HG02642 (cell line): ENCODE measurements at regions not wholly inside any gene's neighbourhood (a gene's known extent, or its start where the extent isn't known, plus 50 kb on each side); places are given as distances from the start of the nearest gene placed in this dataset.

Experiments used
- ATAC-seq: cut with Tn5 transposase; IDR thresholded peaks from one replicate; pipeline ENCODE4 v1.9.1; 2021; ENCODE audit warnings: mild to moderate bottlenecking; ENCODE audit not compliant: unreplicated experiment, poor library complexity

DNA sequence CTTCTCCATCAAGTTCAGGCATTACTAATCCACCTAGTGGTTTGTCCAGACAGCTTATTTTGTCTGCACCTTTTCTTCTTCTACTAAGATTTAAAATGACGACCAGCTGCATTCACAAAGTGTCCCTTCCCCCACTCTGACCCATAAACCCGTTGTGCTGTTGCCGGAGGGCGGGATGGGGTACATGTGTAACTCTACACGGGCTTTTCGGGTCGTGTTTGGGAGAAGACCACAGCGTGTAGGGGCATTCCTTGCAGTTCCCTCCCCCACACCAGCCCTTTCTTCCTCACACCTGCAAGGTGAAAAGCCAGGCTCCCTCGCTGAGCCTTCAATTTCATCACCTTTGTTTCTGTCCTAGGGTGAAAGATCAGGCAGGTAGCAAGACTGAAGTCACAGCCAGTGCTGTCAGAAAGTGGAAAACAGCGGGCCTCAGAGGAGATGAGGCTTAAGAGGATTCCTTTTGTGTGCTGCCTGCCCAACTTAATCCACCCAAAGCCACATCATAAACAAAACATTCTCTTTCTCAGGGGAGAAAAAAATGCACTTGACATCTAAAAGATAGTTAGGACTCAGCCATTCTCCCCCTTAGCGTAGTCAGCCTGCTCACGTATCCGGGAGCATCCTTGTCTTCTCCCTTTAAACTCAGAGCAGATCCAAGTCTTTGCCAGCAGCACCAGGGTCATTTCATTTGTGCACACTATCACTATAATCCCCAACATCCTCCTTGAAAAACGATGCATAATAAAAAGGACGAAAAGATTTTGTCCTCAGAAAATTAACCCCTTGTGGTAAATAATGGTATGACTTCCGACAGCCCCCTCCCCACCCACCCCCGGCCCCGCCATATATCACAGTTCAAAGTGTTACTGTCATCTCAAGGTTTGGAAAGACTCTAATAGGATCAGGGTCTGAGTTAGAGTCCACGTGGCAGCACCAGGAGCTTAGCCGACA lies 599.0 kb downstream of the RAB28 start:
- ATAC-seq = no peak

DNA sequence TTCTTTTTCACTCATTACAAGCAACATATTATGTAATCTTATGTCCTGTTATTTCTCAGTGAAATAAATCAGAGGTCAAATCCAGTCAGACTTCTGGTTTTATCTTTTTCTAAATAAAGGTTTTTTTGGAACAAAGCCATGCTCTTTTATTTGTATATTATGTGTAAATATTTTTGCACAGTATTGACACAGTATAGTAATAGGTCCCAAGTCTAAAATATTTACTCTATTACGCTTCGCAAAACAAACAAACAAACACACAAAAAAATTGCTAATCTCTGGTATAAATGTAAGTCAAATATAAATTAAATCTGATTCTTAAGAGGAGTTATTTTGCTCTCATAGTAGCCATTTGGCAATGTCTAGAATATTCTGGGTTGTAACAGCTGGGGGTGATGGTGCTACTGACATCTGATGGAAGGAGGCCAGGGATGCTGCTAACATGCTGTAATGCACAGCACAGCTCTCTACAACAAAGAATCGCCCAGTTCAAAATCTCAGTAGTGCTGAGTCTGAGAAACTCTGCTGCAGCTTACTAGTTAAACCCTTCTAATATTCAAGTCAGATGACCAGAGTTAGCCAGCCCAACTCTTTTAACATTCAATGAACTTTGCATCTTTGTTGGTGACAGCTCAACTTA lies 602.1 kb downstream of the RAB28 start:
- no peak for ATAC-seq

DNA sequence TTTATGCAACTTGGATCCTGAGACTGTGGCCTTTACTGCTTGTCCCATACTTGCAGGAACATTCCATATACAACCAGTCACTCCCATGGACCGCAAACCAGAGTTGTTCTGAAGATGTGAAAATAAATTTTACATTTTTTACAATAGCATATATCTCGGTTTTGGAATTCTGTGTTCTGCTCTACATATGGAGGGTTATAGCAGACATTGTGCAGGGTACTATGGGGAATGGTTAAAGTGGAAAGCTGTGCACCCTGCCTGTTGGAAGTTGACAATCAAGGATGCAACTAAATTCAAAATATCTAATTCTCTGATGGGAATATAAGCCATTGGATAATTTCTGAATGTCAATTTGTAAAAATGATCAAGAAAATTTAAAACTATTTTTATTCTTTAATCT lies 603.3 kb downstream of the RAB28 start:
- ATAC-seq = no peak

DNA sequence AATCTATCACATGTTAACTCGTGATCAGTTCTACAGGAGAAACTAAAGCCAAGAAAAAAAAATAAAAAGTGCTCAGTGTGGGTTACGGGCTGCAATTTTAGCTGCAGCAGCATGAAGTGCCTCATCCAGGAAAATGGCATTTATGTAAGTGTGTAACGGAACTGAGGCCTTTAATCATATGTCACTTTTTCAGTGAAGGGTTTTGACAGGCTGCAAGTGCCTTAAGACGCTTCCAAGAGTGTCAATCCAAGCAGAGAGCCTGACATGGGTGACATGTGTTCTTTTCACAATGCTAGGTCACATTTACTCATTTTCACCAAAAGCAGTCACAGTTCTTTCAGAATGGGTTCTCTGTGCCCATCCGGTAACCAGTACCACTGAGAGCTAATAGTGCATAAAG lies 604.6 kb downstream of the RAB28 start:
- ATAC-seq = no peak

DNA sequence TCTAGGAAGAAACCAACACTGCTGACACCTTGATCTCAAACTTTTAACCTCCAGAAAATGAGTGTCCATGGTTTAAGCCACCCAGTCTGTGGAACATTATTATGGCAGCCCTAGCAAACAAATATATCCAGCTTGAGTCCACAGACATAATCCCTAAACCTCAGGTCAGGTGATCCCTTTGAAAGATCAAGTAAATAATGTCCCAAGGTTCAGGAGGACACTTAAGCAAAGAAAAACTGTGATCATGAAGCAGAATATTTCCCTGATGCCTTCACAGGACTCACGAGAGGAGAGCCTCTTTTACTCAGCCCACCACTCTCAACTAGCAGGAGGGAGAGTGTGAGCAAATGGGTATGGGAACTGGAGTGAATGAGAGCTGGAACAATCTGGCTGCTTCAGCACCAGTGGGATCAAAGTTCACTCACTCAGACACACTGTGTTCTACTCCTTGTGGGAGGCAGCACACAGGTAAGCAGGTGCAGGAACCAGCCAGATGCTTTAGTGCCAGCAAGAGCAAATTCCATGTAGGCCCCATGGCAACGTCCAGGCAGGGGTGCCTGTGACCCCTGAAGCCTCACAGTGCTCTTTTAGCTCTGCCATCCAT lies 608.4 kb downstream of the RAB28 start:
- ATAC-seq = no peak

DNA sequence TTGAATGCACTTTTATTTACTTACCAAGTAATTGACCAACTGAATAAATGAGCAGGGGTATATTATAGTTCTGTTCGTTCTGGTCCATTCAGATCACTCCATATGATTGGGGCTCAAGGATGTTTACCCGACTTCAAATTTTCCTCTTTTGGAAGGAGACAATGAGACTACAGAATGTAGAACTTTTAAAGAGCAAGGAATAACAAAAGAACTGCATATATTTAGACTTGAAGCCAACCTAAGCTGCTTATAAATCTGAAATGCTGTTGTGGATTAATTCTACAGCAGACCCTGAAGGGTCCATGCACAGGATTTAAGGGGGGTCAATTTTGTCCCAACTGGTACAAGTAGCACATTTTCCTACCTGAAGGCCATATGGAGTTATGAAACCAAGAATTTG lies 610.8 kb downstream of the RAB28 start:
- ATAC-seq = no peak

DNA sequence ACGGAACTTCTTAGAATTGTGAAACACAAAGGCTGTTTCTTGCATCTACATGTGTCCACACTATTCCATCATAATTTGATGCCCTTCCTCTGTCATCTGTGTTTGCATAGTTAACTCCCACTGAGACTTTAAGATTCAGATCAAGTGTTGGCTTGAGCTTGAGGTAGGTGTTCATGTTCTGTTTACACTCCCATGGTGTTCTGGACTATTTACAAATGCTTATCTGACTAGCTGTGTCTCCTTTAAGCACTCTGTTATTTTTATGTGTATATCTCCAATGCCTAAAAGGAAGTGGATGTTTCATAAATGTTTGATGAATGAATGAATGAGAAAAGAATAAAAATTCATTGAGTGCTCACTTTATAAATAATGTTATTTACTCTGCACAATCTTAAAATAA lies 622.7 kb downstream of the RAB28 start:
- ATAC-seq = no peak

DNA sequence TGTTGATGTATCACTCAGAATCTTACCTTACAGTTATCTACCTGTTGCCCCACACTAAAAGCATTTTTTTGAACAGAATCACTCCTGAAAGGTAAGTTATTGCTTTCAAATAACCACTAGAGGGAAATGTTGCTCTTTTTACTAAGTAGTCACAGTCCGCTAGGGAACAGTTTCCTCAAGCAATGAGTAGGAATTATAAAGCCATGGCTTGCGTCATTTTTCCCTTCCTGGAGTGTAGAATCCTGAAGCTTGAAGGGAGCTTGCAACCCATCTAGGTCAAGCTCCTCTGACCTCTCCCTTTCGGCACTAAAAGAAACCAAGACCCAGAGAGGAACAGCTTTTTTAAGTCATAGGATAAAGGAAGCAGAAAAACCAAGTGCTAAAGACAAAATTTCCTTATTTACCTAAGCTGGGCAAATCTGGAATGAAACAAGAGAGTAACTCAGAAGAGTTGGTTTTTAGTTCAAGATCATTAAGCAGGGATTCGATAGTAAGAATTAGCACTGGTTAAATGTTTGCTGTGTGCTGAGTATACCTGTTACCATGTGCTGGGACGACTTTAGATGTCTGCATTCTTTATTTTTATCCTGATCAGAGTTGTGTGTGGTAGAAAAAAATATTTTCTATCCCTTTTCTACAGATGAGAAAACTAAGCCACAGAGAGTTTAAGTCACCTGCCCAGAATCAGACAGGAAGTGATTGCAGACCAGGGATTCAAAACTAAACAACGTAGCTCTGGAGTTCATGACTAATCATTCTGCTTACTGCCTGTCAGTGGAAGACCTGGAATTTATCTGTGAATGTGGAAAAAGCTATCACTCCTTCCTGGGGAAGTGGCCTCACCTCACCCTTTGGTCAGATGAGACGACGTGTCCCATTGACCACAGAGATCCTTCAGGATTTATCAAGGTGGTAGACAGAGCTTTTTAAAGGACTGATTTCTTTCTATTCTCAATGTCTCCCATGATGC lies 631.5 kb downstream of the RAB28 start:
- ATAC-seq = peak; percentile 53

DNA sequence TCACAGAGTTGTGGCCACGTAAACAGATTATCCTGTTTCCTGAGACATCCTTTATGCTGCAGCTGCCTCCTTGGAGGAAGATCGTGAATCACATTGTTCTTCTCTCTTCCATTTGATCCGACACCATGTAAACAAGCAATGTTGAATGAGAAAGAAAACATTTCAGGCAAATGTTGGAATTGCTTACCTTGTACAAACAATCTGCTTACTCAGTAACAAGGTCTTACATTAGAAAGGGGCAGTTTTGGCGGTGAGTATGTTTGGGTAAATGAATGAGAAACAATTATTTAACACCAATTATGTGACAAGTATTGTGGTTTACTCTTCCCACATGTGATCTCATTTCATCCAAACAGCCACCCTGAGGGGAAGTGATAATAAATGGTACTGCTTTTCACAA lies 637.8 kb downstream of the RAB28 start:
- ATAC-seq = no peak

DNA sequence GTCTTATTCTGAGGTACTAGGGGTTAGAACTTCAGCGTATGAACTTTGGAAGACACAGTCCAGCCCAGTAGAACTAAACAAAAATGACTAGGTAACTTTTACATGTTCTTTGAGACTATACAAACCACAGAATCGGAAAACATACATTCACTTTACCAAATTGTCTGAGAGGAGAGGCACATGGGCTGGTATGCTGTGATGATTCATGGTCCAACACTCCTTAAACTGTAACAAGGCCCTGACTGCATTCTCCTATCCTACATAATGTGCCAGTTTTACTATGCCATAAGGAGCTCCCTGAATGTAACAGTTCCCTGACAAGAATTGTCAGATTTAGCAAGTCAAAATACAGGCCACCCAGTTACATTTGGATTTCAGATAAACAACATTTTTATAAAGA lies 640.0 kb downstream of the RAB28 start:
- no peak for ATAC-seq

DNA sequence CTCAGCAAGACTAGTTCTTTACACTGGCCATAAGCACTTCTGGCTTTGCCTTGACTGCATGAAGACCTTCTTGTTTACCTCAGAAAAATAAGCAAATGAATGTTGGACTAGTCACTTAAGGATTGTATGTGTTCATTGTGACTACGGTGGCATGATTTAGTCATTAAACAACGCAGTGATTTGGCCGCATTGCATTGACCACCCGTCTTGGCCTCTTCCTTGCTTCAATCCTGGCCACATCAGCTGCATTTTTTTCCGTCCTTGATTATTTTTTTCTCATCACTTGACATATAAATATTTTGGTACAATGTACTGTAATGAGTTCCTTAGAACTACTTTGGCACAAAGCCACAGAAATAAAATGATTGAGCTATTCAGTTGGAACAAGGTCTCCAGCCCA lies 656.2 kb downstream of the RAB28 start:
- ATAC-seq = no peak

DNA sequence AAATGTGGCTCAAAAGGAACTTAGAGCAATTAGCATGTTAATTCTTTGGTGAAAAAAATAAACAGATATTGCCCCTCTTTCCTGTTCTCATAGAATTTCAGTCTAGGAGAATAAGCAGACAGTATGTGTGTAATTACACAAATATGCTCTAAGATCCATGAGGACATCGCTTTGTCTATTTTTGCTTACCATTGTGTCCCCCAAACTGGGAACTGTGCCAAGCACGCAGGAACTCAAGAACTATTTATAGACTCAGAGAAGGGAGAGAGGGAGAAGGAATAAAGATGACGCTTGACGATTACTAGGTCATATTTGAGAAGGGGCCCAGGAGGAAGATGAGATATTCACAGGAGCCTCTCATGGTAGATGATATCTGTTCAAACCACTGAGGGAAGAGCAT lies 692.6 kb downstream of the RAB28 start:
- no peak for ATAC-seq

DNA sequence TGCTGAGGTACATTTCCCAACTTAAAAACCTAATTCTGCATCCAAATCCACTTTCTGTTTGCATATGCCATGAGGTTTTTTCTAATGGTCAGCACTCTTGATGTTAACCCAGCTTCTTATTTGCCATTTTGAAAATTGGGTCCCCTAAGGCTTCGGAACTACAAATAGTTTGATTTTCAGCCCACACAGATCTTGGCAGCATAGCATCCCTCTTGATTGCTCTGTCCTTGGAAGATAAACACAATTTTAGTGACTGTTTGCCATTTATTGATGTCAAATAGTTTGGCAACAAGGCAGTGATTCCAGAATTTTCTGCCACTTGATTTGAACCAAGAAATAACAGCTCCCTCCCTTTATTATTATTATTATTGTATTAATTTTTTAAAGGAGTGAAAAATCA lies 696.9 kb downstream of the RAB28 start:
- no peak for ATAC-seq

DNA sequence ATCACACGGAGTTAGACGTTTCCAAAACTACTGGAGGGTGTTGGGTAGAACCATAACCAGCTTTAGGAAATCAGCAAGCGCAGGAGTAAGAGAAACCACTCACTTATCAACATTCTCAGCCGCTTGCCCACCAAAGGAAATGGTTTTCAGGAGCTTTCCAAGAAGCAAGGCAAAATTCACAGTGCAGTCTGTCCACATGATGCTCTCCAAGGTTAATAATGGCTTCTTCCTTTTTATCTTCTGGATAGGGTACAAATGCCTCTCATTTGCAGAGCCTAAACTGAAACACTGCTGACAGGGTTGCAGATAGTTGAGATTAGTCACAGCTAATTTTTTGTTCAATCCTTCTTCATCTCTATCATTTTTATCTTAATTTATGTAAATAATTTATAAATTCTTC lies 705.4 kb downstream of the RAB28 start:
- ATAC-seq = no peak

DNA sequence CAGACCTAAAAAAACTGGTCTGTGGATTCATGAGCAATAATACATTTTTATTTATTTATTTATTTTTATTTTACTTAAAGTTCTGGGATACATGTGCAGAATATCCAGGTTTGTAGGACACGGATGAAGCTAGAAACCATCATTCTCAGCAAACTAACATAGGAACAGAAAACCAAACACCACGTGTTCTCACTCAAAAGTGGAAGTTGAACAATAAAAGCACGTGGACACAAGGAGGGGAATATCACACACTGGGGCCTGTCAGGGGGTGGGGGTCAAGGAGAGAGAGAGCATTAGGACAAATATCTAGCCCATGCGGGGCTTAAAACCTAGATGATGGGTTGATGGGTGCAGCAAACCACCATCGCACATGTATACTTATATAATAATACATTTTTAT lies 705.9 kb downstream of the RAB28 start:
- no peak for ATAC-seq

DNA sequence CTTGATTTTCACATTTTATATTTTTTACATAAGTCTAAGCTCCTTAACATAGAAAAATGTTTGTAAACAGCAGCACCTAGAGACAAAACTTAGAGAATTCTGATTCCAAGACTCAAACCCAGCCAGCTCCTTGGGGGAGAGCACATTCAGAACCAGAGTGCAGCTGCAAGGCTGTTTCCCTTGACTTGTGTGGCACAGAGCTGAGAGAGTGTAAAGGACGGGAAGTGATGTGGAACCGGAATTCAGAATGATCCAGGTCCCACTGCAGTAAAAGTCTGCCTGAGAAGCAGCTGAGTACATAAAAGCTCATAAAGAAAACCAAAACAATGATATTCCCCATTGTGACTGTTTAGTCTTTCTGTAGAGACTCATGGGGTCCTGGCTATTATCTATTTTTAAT lies 713.8 kb downstream of the RAB28 start:
- no peak for ATAC-seq

DNA sequence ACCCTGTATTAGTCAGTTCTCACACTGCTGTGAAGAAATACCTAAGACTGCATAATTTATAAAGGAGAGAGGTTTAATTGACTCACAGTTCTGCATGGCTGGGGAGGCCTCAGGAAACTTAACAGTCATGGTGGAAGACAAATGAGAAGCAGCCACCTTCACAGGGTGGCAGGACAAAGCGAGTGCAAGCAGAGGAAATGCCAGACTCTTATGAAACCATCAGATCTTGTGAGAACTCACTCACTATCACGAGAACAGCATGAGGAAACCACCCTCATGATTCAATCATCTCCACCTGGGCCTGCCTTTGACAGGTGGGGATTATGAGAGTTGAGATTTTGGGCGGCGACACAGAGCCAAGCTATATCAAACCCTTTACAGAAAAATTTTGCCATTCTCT lies 722.4 kb downstream of the RAB28 start:
- ATAC-seq = no peak

DNA sequence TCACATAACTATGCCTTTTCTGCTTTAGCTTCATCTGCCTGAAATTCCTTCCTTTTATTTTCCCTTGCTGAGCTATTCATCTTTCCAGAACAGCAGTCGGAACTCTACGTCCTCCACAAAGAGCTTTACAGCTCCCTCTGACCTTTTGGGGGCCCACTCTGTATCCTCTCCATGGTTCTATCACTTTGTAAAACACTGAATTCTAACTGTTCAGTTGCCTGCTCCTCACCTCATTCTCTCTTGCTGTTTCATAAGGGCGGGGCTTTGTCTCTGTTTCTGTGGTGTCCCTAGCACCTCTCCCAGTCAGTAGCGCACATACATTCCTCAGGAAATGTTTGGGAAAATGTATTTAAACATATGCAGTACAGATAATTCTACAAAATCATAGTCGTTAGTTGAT lies 737.0 kb downstream of the RAB28 start:
- no peak for ATAC-seq

DNA sequence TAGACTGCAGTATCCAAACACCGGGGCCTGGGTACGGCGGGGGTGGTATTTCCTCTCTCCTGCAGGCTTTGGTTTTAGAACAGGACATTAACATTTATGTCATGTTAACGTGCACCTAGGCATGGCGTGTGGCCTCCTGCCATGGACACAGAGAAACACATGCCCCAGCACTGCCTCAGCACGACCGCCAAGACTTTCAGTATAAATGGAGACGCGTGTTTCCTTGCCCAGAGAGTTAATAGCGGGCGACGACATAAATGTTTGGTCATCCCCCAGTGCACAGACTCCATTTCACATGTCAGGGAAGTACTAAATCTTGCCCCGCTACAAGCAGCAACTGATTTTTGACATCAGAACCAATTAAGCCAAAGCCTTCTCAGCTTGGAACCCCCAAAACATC lies 737.9 kb downstream of the RAB28 start:
- ATAC-seq = no peak

DNA sequence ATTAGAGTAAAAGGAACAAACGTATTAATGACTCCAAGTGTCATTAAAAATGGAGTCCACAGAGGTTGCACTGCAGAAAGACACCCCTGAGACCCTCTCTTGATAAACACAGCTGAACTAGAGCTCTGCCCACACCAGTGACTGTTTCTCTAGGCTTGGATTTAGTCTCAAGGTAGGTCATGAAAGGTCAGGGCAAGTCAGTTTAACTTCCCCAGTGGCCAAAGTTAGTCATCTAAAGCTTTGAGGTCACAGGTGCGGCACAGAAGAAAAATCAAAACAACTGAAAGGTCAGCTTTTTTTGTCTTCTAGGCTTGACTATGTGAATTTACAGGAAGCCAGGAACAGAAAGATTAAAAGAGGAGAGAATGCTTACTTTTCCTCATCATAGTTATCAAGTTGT lies 749.6 kb downstream of the RAB28 start:
- ATAC-seq = no peak
